B cell (primary cell): ENCODE measurements at regions not wholly inside any gene's neighbourhood (a gene's known extent, or its start where the extent isn't known, plus 50 kb on each side); places are given as distances from the start of the nearest gene placed in this dataset.

Experiments
- CTCF ChIP-seq: fragments of 200-600 bp; IDR thresholded peaks from one replicate; pipeline ENCODE4 v1.8.0; 2022; ENCODE audit warnings: antibody characterized with exemption, mild to moderate bottlenecking
- EZH2 ChIP-seq: IDR thresholded peaks from 2 replicates; pipeline ENCODE4 v1.6.1; 2012; ENCODE audit warnings: borderline replicate concordance, low read depth, mild to moderate bottlenecking, moderate library complexity, low read length; ENCODE audit not compliant: insufficient read depth, poor library complexity, severe bottlenecking

- TF ChIP-seq CTCF (no peak), EZH2 (no peak)
Measured at GRCh38 chrX:10685923-10686595, 65.7 kb upstream of the MID1 start.
